ENCODE measurements at regions not wholly inside any gene's neighbourhood (a gene's known extent, or its start where the extent isn't known, plus 50 kb on each side); places are given as distances from the start of the nearest gene placed in this dataset.

GRCh38 chr20:41853806-41854205 is 235.6 kb upstream of the CHD6 start:
- no peak overlapping the region for H3K4me3 ChIP-seq
- DNase-seq (ENCODE audit: low spot score in 2 of 2): no peak
- TF ChIP-seq POLR2A (IDR thresholded peaks at IDR 0.05): no peak
- TF ChIP-seq CTCF (IDR thresholded peaks at IDR 0.05): no peak
- TF ChIP-seq EP300 (IDR thresholded peaks at IDR 0.05): no peak
- H3K36me3 ChIP-seq: no peaks in the 10 kb centered on the region
- no peaks in the 10 kb centered on the region for H3K4me1 ChIP-seq
- H3K9me3 ChIP-seq: peaks cover 0 to 7% (median 0%) of the 10 kb centered on the region in 4 donors
- H3K27ac ChIP-seq: no peak overlapping the region
- H3K27me3 ChIP-seq: no peaks in the 10 kb centered on the region
- WGBS, 2 donors: 45 to 56% methylated on average over 2 of the region's 2 CpGs

- Histone ChIP-seq H3K9me3 (no peaks in the 10 kb centered on the region), H3K27me3 (no peaks in the 10 kb centered on the region), H3K36me3 (no peaks in the 10 kb centered on the region), H3K27ac (no peak overlapping the region), H3K4me1 (no peaks in the 10 kb centered on the region), H3K4me3 (no peak overlapping the region)
- DNase-seq (ENCODE audit: low spot score in 2 of 2): no peak
- TF ChIP-seq POLR2A (IDR thresholded peaks at IDR 0.05): no peak
- no peak for TF ChIP-seq CTCF (IDR thresholded peaks at IDR 0.05)
- TF ChIP-seq EP300 (IDR thresholded peaks at IDR 0.05): no peak
- 57 to 79% methylated on average over 3 of the region's 3 CpGs for WGBS, 2 donors
These were observed 230.0 kb upstream of the CHD6 start for GRCh38 chr20:41848180-41848579.

- no peaks in the 10 kb centered on the region for H3K4me1 ChIP-seq
- H3K9me3 ChIP-seq: no peaks in the 10 kb centered on the region
- H3K27ac ChIP-seq: no peak overlapping the region
- no peak for DNase-seq (ENCODE audit: low spot score in 2 of 2)
- no peaks in the 10 kb centered on the region for H3K27me3 ChIP-seq
- WGBS, 2 donors: 35 to 43% methylated on average over 3 of the region's 3 CpGs
- no peak for TF ChIP-seq CTCF (IDR thresholded peaks at IDR 0.05)
- no peak for TF ChIP-seq EP300 (IDR thresholded peaks at IDR 0.05)
- TF ChIP-seq POLR2A (IDR thresholded peaks at IDR 0.05): no peak
- H3K36me3 ChIP-seq: no peaks in the 10 kb centered on the region
- no peak overlapping the region for H3K4me3 ChIP-seq
These were observed 219.6 kb upstream of the CHD6 start for GRCh38 chr20:41837669-41838224.

- no peak for DNase-seq (ENCODE audit: low spot score in 2 of 2)
- H3K4me3 ChIP-seq: no peak overlapping the region
- H3K4me1 ChIP-seq: no peaks in the 10 kb centered on the region
- no peaks in the 10 kb centered on the region for H3K27me3 ChIP-seq
- TF ChIP-seq CTCF (IDR thresholded peaks at IDR 0.05): no peak
- no peak for TF ChIP-seq EP300 (IDR thresholded peaks at IDR 0.05)
- no peak for TF ChIP-seq POLR2A (IDR thresholded peaks at IDR 0.05)
- no peaks in the 10 kb centered on the region for H3K36me3 ChIP-seq
- WGBS, 2 donors: 85 to 86% methylated on average over 1 of the region's 1 CpG
- H3K27ac ChIP-seq: no peak overlapping the region
- H3K9me3 ChIP-seq: peaks cover 0 to 5% (median 0%) of the 10 kb centered on the region in 4 donors
These were observed 215.6 kb upstream of the CHD6 start for GRCh38 chr20:41833739-41834138.

- DNase-seq (ENCODE audit: low spot score in 2 of 2): no peak
- H3K36me3 ChIP-seq: no peaks in the 10 kb centered on the region
- TF ChIP-seq CTCF (IDR thresholded peaks at IDR 0.05) (no peak), EP300 (IDR thresholded peaks at IDR 0.05) (no peak), POLR2A (IDR thresholded peaks at IDR 0.05) (no peak)
- WGBS, 2 donors: 67 to 82% methylated on average over 2 of the region's 2 CpGs
- H3K4me1 ChIP-seq: no peaks in the 10 kb centered on the region
- H3K27ac ChIP-seq: no peak overlapping the region
- H3K9me3 ChIP-seq: peaks cover 0 to 9% (median 0%) of the 10 kb centered on the region in 4 donors
- no peaks in the 10 kb centered on the region for H3K27me3 ChIP-seq
- no peak overlapping the region for H3K4me3 ChIP-seq
These were observed 212.5 kb upstream of the CHD6 start for GRCh38 chr20:41830702-41831101.
